HepG2 (cell line): ENCODE measurements at regions not wholly inside any gene's neighbourhood (a gene's known extent, or its start where the extent isn't known, plus 50 kb on each side); places are given as distances from the start of the nearest gene placed in this dataset.

Experiments
- ATAC-seq: fragments of 200-7000 bp; cut with Tn5 transposase; 3 replicates; pipeline ENCODE4 v1.9.1; 2020; ENCODE audit warnings: mild to moderate bottlenecking, moderate library complexity
- BruUV-seq: library from RNA; stranded (reverse); fragments of 400-500 nt; replicated peaks from 2 replicates; lab custom pipeline; 2021; lab: Mats Ljungman, UMichigan
- CTCF ChIA-PET: fragments of 300-600 bp; formaldehyde crosslinking; extraction: SDS; loops from one replicate; lab custom pipeline; 2021; ENCODE audit warnings: low total read pairs, inconsistent platforms, low intra/inter-chr PET ratio; lab: Yijun Ruan, JAX
- POLR2A ChIA-PET: fragments of 350-600 bp; sonication (Branson Sonifier 250); formaldehyde crosslinking; loops from one replicate; lab custom pipeline; 2020; ENCODE audit warnings: antibody characterized with exemption, inconsistent platforms; lab: Yijun Ruan, JAX
- DNase-seq: peaks from one replicate; pipeline ENCODE4 v3.0.0-alpha.2; 2015; ENCODE audit warnings: low spot score
- FAIRE-seq: peaks from 3 replicates; lab custom pipeline; 2011; peaks lifted over from hg19 to GRCh38; lab: Jason Lieb, UNC
- H2AFZ ChIP-seq: one replicate; pipeline ENCODE4 v1.6.1; 2011; ENCODE audit warnings: low read length, inconsistent platforms
- H3K27ac ChIP-seq: fragments of 300-600 bp; 3 replicates; pipeline ENCODE4 v1.8.0; 2011; ENCODE audit warnings: mixed run types, mild to moderate bottlenecking, mixed read lengths, low read length, inconsistent platforms; ENCODE audit not compliant: insufficient read depth; ENCODE audit errors: extremely low read length
- H3K27me3 ChIP-seq, 2 experiments: fragments of 200-600 bp in 1 of 2; 2 replicates in 1 of 2; 3 replicates in 1 of 2; pipeline versions ENCODE4 v1.6.0 to v1.8.0; 2011; ENCODE audit warnings: low read length in 2 of 2, mild to moderate bottlenecking in 2 of 2, moderate library complexity in 2 of 2, inconsistent platforms in 1 of 2; ENCODE audit not compliant: insufficient read depth in 2 of 2, control insufficient read depth in 1 of 2
- H3K36me3 ChIP-seq, 2 experiments: fragments of 200-600 bp in 1 of 2; replicated peaks in 1 of 2; 2 replicates in 1 of 2; 3 replicates in 1 of 2; pipeline versions ENCODE4 v1.5.1 to v1.8.0; 2011; ENCODE audit warnings: low read length in 2 of 2, inconsistent platforms in 1 of 2; ENCODE audit not compliant: insufficient read depth in 2 of 2, control insufficient read depth in 1 of 2
- H3K4me1 ChIP-seq: 2 replicates; pipeline ENCODE4 v1.5.1; 2012; ENCODE audit warnings: low read length, inconsistent platforms; ENCODE audit not compliant: insufficient read depth
- H3K4me2 ChIP-seq: 2 replicates; pipeline ENCODE4 v1.6.0; 2011; ENCODE audit warnings: low read depth, low read length, inconsistent platforms
- H3K4me3 ChIP-seq, 3 experiments: fragments of 200-600 bp in 1 of 3; sonication (generic), shearing (Covaris generic) in 1 of 3; replicated peaks in 1 of 3; 2 replicates each; pipeline ENCODE4 v1.5.1; 2011 to 2016; ENCODE audit warnings: low read length in 3 of 3, inconsistent platforms in 2 of 3, low read depth in 2 of 3, mild to moderate bottlenecking in 2 of 3, control low read depth in 1 of 3, mixed read lengths in 1 of 3; ENCODE audit not compliant: insufficient read depth in 1 of 3
- H3K79me2 ChIP-seq: one replicate; pipeline ENCODE4 v1.6.1; 2011; ENCODE audit warnings: low read length, inconsistent platforms; ENCODE audit not compliant: insufficient read depth
- H3K9ac ChIP-seq: 2 replicates; pipeline ENCODE4 v1.6.0; 2011; ENCODE audit warnings: mild to moderate bottlenecking, low read depth, low read length, inconsistent platforms; ENCODE audit not compliant: insufficient read depth
- H3K9me3 ChIP-seq: 2 replicates; pipeline ENCODE4 v1.5.1; 2012; ENCODE audit warnings: mild to moderate bottlenecking, low read length
- H4K20me1 ChIP-seq: 2 replicates; pipeline ENCODE4 v1.6.0; 2011; ENCODE audit warnings: inconsistent platforms, mild to moderate bottlenecking, low read length, moderate library complexity; ENCODE audit not compliant: insufficient read depth
- ATRX ChIP-seq: sonication (generic); formaldehyde crosslinking; IDR thresholded peaks from 2 replicates; pipeline ENCODE4 v1.4.0; 2020; ENCODE audit warnings: missing genetic modification reagents, borderline replicate concordance
- HDAC1 ChIP-seq: sonication (generic); formaldehyde crosslinking; IDR thresholded peaks from 2 replicates; pipeline ENCODE4 v1.5.1; 2020; ENCODE audit warnings: mild to moderate bottlenecking, missing genetic modification reagents
- HOXA9 ChIP-seq: sonication (generic); formaldehyde crosslinking; IDR thresholded peaks from 2 replicates; pipeline ENCODE4 v1.8.1; 2022; ENCODE audit warnings: missing genetic modification reagents, mild to moderate bottlenecking, moderate library complexity, borderline replicate concordance
- IRX3 ChIP-seq: sonication (generic); formaldehyde crosslinking; IDR thresholded peaks from 2 replicates; pipeline ENCODE4 v1.8.1; 2023; ENCODE audit warnings: mild to moderate bottlenecking, low read depth, missing genetic modification reagents, borderline replicate concordance
- JDP2 ChIP-seq: sonication (generic); formaldehyde crosslinking; IDR thresholded peaks from 2 replicates; pipeline ENCODE4 v1.8.1; 2022; ENCODE audit warnings: missing genetic modification reagents, borderline replicate concordance
- MBNL3 ChIP-seq: fragments of 250-450 bp; sonication (Bioruptor Pico); conservative IDR thresholded peaks from 2 replicates; pipeline ENCODE4 v1.8.0; 2022; ENCODE audit warnings: mild to moderate bottlenecking, inconsistent platforms
- NFE2L2 ChIP-seq: fragments of 150-350 bp; IDR thresholded peaks from 2 replicates; pipeline ENCODE4 v1.6.1; 2014; ENCODE audit warnings: low read length
- NR3C1 ChIP-seq: sonication (generic); formaldehyde crosslinking; IDR thresholded peaks from 2 replicates; pipeline ENCODE4 v1.4.0; 2020; ENCODE audit warnings: missing genetic modification reagents
- TSC22D2 ChIP-seq: sonication (generic); formaldehyde crosslinking; IDR thresholded peaks from 2 replicates; pipeline ENCODE4 v1.5.1; 2020; ENCODE audit warnings: missing genetic modification reagents, mild to moderate bottlenecking, borderline replicate concordance
- ZIK1 ChIP-seq: sonication (generic); formaldehyde crosslinking; IDR thresholded peaks from 2 replicates; pipeline ENCODE4 v1.5.0; 2020; ENCODE audit warnings: mild to moderate bottlenecking, low read depth, missing genetic modification reagents, borderline replicate concordance
- ZNF101 ChIP-seq: sonication (generic); formaldehyde crosslinking; IDR thresholded peaks from 2 replicates; pipeline ENCODE4 v1.4.0; 2020; ENCODE audit warnings: mild to moderate bottlenecking, low read depth, missing genetic modification reagents, borderline replicate concordance
- ZNF570 ChIP-seq: sonication (generic); formaldehyde crosslinking; IDR thresholded peaks from 2 replicates; pipeline ENCODE4 v1.4.0; 2020; ENCODE audit warnings: mild to moderate bottlenecking, missing genetic modification reagents, borderline replicate concordance
- ZNF883 ChIP-seq: sonication (generic); formaldehyde crosslinking; IDR thresholded peaks from 2 replicates; pipeline ENCODE4 v1.5.1; 2020; ENCODE audit warnings: mild to moderate bottlenecking, missing genetic modification reagents; ENCODE audit errors: not compliant biosample characterization
- WGBS: methylation state at CpG from one replicate; pipeline ENCODE4 v1.1.6; 2017; ENCODE audit warnings: low lambda C conversion rate; 5-methylcytosine and 5-hydroxymethylcytosine counted together
- in situ Hi-C: cut with HindIII; loops from 2 replicates; pipeline ENCODE4 v1.10.0; 2017; ENCODE audit warnings: low pct_unique_long_range_greater_than_20kb; ENCODE audit not compliant: extremely low pct_ligation_motif_present
- intact Hi-C: fragments of 100-400 bp; cut with micrococcal nuclease; formaldehyde crosslinking; loops from one replicate; pipeline ENCODE4 v1.10.0; 2022; ENCODE audit not compliant: unreplicated experiment
- TF ChIP-seq, protein P1 (sequence below): IDR thresholded peaks from 2 replicates; pipeline ENCODE4 v1.6.1; 2018; ENCODE audit warnings: missing genetic modification reagents, mild to moderate bottlenecking, missing compliant biosample characterization

GRCh38 chr7:115368998-115369397 lies 447.1 kb downstream of the MDFIC start (continued):
- TF ChIP-seq NR3C1 (CRISPR knock-in tag) (no peak), NFE2L2 (no peak), TSC22D2 (CRISPR knock-in tag) (no peak), ZNF883 (CRISPR knock-in tag) (no peak), ZNF101 (CRISPR knock-in tag) (no peak), JDP2 (CRISPR knock-in tag) (no peak), ATRX (CRISPR knock-in tag) (no peak), MBNL3 (CRISPR knock-in tag) (no peak), ZNF570 (no peak), HDAC1 (CRISPR knock-in tag) (no peak)
- TF ChIP-seq, protein P1, sequence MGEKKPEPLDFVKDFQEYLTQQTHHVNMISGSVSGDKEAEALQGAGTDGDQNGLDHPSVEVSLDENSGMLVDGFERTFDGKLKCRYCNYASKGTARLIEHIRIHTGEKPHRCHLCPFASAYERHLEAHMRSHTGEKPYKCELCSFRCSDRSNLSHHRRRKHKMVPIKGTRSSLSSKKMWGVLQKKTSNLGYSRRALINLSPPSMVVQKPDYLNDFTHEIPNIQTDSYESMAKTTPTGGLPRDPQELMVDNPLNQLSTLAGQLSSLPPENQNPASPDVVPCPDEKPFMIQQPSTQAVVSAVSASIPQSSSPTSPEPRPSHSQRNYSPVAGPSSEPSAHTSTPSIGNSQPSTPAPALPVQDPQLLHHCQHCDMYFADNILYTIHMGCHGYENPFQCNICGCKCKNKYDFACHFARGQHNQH (CRISPR knock-in tag): no peak

DNA sequence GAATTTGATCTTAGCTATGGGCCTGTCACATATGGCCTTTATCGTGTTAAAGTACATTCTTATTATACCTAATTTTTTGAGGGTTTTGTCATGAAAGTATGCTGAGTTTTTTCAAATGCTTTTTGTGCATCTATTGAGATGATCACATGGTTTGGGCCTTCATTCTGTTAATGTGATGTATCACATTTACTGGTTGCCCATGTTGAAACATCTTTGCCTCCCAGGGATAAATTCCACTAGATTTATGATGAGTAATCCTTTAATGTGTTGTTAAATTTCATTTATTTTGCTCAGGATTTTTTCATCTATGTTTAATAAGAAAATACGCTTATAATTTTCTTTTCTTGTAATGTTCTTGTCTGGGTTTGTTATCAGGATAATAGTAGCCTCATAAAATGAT lies 442.0 kb downstream of the MDFIC start:
- Histone ChIP-seq H3K4me2 (no peak overlapping the region), H3K9me3 (no peaks in the 10 kb centered on the region), H3K4me3 (no peak overlapping the region), H3K9ac (no peak overlapping the region), H3K79me2 (no peaks in the 10 kb centered on the region), H3K36me3 (no peaks in the 10 kb centered on the region)
- in situ Hi-C loops: loop anchor here (25.0 kb wide), 1 partner anchor 348 kb away; no protein-coding TSS in a partner anchor
- CTCF ChIA-PET: no interaction called here
- BruUV-seq: no TSS peak
- no peak for TF ChIP-seq IRX3
- no peak for TF ChIP-seq NFE2L2
- TF ChIP-seq ZIK1 (CRISPR knock-in tag): no peak
- TF ChIP-seq HOXA9: no peak
- TF ChIP-seq, all 625 proteins: peak for 0
- DNase-seq (no peak), FAIRE-seq (no peak), ATAC-seq (no peak)
- Histone ChIP-seq H2AFZ (no peak overlapping the region), H3K4me1 (no peaks in the 10 kb centered on the region), H3K27me3 (no peaks in the 10 kb centered on the region), H3K27ac (no peak overlapping the region), H4K20me1 (no peaks in the 10 kb centered on the region)
- intact Hi-C loops: no loop called here
- 3% methylated on average over 2 of the region's 2 CpGs for WGBS
- POLR2A ChIA-PET: no interaction called here
